ENCODE measurements at regions not wholly inside any gene's neighbourhood (a gene's known extent, or its start where the extent isn't known, plus 50 kb on each side); places are given as distances from the start of the nearest gene placed in this dataset.

- TF ChIP-seq ZNF121 (CRISPR knock-in tag; IDR thresholded peaks at IDR 0.05), result no peak
- TF ChIP-seq NFYB (CRISPR knock-in tag; conservative IDR thresholded peaks at IDR 0.05; ENCODE audit: low read depth), result no peak
- TF ChIP-seq NR2C2 (CRISPR knock-in tag; IDR thresholded peaks at IDR 0.05), result no peak
- TF ChIP-seq, protein P1, sequence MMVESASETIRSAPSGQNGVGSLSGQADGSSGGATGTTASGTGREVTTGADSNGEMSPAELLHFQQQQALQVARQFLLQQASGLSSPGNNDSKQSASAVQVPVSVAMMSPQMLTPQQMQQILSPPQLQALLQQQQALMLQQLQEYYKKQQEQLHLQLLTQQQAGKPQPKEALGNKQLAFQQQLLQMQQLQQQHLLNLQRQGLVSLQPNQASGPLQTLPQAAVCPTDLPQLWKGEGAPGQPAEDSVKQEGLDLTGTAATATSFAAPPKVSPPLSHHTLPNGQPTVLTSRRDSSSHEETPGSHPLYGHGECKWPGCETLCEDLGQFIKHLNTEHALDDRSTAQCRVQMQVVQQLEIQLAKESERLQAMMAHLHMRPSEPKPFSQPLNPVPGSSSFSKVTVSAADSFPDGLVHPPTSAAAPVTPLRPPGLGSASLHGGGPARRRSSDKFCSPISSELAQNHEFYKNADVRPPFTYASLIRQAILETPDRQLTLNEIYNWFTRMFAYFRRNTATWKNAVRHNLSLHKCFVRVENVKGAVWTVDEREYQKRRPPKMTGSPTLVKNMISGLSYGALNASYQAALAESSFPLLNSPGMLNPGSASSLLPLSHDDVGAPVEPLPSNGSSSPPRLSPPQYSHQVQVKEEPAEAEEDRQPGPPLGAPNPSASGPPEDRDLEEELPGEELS (CRISPR knock-in tag; IDR thresholded peaks at IDR 0.05), result no peak
- TF ChIP-seq, protein P2, sequence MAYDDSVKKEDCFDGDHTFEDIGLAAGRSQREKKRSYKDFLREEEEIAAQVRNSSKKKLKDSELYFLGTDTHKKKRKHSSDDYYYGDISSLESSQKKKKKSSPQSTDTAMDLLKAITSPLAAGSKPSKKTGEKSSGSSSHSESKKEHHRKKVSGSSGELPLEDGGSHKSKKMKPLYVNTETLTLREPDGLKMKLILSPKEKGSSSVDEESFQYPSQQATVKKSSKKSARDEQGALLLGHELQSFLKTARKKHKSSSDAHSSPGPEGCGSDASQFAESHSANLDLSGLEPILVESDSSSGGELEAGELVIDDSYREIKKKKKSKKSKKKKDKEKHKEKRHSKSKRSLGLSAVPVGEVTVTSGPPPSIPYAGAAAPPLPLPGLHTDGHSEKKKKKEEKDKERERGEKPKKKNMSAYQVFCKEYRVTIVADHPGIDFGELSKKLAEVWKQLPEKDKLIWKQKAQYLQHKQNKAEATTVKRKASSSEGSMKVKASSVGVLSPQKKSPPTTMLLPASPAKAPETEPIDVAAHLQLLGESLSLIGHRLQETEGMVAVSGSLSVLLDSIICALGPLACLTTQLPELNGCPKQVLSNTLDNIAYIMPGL (CRISPR knock-in tag; IDR thresholded peaks at IDR 0.05), result no peak
- TF ChIP-seq NR3C1 (CRISPR knock-in tag; conservative IDR thresholded peaks at IDR 0.05; ENCODE audit: low read depth), result no peak
- no peak for TF ChIP-seq ZNF281 (CRISPR knock-in tag; IDR thresholded peaks at IDR 0.05)
These were observed 66.0 kb upstream of the FHIP2A start (continued) for GRCh38 chr10:114755537-114755936.

- H3K9me3 Mint-ChIP-seq, result no peaks in the 10 kb centered on the region
- H3K27me3 Mint-ChIP-seq (ENCODE audit: low read depth), result no peaks in the 10 kb centered on the region
- POLR2A ChIA-PET, result no interaction called here
- CTCF ChIA-PET, result no interaction called here
- H3K4me1 Mint-ChIP-seq, result no peaks in the 10 kb centered on the region
- H3K36me3 Mint-ChIP-seq, result no peaks in the 10 kb centered on the region
- no peak overlapping the region for H3K27ac Mint-ChIP-seq
- no peak overlapping the region for H3K4me3 Mint-ChIP-seq
- DNase-seq (ENCODE audit: low spot score) (no peak), ATAC-seq (no peak)
- TF ChIP-seq ETV6 (CRISPR knock-in tag; IDR thresholded peaks at IDR 0.05) (no peak), NFE2L1 (CRISPR knock-in tag; IDR thresholded peaks at IDR 0.05) (no peak), ZNF317 (CRISPR knock-in tag; IDR thresholded peaks at IDR 0.05; ENCODE audit: borderline replicate concordance, low read depth) (no peak), ZNF425 (CRISPR knock-in tag; conservative IDR thresholded peaks at IDR 0.05) (no peak), IRF2 (CRISPR knock-in tag; IDR thresholded peaks at IDR 0.05; ENCODE audit: borderline replicate concordance, low read depth) (no peak), AFF4 (CRISPR knock-in tag; IDR thresholded peaks at IDR 0.05; ENCODE audit: borderline replicate concordance) (no peak), GABPB1 (CRISPR knock-in tag; IDR thresholded peaks at IDR 0.05) (no peak), MYBL2 (CRISPR knock-in tag; IDR thresholded peaks at IDR 0.05) (no peak), ESRRA (CRISPR knock-in tag; IDR thresholded peaks at IDR 0.05; ENCODE audit: borderline replicate concordance) (no peak)
- TF ChIP-seq, protein P3, sequence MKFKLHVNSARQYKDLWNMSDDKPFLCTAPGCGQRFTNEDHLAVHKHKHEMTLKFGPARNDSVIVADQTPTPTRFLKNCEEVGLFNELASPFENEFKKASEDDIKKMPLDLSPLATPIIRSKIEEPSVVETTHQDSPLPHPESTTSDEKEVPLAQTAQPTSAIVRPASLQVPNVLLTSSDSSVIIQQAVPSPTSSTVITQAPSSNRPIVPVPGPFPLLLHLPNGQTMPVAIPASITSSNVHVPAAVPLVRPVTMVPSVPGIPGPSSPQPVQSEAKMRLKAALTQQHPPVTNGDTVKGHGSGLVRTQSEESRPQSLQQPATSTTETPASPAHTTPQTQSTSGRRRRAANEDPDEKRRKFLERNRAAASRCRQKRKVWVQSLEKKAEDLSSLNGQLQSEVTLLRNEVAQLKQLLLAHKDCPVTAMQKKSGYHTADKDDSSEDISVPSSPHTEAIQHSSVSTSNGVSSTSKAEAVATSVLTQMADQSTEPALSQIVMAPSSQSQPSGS (CRISPR knock-in tag; IDR thresholded peaks at IDR 0.05; ENCODE audit: borderline replicate concordance, low read depth), result no peak
- TF ChIP-seq, protein P2 (CRISPR knock-in tag; IDR thresholded peaks at IDR 0.05), result no peak
These were observed 63.2 kb upstream of the FHIP2A start for GRCh38 chr10:114758331-114758730.

All from WTC11 (cell line).